EL (cell line): ENCODE measurements at regions not wholly inside any gene's neighbourhood (a gene's known extent, or its start where the extent isn't known, plus 50 kb on each side); places are given as distances from the start of the nearest gene placed in this dataset.

Experiments used
- DNase-seq: peaks from one replicate; pipeline ENCODE4 v3.0.0-alpha.2; 2016

DNA sequence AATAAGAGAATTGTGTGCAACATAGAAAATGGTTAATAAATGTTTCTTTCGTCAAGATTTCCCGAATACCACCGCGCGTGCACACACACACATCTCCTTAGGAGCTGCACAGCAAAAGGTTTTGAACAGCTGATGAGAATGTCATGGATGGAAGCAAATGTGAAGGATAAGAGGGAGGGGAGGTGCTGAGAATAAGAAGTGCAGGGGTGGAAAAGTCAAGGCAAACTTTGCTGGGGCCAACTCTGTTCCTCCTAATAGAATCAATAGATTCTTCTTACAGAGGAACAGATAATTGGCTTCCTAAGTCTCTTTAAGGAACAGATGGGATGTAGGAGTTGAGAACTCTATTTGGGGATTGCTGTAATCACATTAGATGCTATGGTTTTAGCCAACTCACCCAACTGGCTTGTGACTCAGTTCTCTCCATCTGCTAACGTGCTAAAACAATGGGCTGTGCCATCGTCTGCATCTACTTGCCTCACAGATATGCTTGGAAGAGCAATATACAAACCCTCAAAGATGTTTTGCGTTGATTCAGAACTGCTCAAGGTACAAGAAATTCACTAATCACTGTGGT is 408.2 kb upstream of the CELF2 start:
- DNase-seq = no peak

DNA sequence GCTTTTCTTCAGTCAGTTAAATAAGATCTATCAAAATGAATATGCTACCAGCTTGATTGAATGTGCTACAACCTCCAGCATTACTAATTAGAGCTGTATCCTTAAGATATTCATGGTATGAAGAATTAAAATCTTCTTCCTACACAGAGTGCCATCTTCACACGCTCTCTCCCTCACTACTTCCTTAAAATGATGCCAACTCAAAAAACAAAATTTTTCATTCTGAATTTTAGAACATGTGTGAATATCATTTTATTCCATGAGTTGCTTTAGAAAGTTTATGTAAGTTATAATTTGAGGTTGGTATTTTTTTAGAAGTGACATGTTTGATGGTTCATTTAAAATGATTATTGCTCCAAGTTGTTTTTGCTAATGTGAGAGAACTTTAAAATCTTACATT is 407.5 kb upstream of the CELF2 start:
- no peak for DNase-seq

DNA sequence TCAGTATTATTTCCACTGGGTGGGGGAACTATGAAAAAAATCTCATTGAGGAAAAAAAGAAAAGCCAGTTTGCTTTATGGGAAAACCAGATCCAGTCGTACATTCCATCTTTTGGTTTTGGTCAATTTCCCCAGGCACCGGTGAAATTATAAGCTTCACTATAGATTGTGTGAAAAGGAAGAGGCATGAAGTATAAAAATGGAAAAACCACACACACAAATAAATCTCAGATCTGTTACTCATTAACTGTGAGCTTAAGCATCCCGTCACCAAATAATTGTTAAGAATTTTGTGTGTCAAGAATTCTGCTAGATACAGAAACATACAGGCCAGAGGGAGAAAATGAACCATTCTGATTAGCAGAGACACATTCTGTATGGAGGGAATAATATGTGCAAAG is 405.5 kb upstream of the CELF2 start:
- DNase-seq = no peak

DNA sequence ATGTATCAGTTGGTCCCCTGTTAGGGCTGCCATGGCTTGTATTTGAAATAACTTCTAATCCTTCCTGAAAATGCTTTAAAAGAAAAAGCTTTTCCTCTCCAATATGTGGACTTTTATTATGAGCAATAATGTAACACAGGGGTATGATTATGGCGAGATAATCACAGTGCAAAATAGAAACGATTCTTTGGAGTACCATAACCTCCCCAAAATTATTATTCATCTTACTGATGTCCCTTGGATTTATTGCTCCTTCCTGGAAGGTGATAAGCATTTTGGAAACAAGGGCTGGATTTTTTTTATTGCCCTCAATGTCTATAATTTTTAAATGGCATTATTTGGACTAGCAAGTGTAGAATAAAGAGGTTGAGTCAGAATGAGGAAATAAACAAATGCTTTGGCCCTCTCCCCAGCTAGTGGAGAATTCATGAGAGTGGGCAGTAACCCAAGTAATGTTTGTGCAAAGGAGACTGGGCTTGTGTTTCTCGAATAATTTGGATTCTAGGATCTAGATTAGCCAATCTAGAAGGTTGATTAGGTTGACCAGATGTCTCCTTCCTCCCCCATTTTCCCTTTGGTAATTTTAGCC is 403.9 kb upstream of the CELF2 start:
- no peak for DNase-seq

DNA sequence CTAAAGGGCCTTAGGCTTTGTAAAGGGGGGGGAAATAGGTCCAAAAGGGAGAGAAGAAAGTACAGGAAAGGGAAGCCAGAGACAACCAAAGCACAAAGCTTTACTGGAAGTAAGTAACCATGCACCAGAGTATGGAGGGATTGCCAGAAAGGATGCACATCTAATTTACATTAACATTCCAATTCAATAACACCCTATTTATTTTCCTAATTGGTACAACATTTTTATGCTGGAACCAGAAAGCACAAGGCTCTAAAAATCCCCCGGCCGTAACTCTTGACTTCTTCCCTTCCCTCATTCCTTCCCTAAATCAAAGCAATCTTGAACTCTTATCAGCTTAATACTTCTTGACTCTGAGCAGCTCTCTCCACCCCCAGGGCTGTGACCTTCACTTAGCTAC is 400.0 kb upstream of the CELF2 start:
- DNase-seq = no peak

DNA sequence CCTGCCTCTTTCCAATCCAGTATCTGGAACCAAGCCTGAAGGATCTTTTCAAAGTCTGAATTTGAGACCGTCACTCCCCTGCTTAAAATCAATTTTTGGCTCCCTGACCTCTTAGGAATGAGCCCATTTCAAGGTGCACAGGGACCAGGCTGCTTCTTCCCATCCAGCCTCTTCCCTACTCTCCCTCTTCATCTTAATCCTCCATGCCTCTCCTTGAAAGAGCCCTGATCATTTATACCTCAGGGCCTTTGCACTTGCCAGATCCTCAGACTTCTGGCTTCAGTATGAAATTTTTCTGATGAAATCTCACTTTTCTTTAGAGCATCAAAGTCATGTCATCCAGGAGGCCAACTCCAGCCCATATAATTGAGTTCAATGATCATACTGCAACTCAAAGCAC is 399.5 kb upstream of the CELF2 start:
- DNase-seq = no peak

DNA sequence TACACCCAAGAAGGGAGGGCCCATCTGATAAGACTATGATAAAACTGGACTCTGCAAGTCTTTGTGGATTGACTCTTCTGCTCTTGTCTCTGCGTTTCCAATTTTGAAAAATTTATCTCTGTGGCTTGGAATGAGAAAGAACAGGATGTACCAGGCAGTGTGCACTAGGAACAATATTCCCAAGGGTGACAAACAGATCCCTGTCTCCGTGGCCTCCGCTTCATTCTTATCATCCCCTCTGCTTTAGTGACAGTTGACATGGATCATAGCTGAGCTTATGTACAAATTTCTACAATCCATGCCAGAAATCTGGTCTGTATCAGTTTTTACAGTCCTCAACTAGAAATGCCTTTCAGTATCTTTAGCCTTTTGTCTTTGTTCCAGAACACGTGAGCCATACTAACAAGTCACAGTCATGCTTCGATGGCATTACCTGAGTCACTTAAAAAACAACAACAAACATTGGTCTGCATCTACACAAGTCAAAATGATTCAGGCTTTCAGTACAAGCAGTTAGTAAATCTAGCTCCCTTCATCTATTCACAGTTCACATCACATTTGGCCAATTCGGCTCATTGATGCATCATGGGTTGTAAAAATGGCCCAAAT is 393.6 kb upstream of the CELF2 start:
- DNase-seq = no peak

DNA sequence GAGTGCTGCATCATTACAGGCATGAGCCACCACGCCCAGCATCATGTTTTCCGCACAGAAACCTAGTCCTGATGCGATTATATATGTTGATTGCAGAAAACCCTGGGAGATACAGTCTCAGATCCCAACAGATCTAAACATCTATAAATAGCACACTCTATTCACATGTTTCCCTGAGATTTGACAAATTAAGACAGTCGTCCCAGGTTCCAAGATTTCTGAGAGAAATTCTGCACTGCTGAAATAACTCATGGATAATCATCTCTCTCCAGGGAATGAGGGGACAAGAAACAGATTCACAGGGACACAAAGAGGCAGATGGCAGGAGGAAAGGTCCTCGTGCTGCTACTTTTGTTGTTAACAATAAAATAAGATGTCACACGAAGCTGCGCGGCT is 393.1 kb upstream of the CELF2 start:
- DNase-seq = no peak

DNA sequence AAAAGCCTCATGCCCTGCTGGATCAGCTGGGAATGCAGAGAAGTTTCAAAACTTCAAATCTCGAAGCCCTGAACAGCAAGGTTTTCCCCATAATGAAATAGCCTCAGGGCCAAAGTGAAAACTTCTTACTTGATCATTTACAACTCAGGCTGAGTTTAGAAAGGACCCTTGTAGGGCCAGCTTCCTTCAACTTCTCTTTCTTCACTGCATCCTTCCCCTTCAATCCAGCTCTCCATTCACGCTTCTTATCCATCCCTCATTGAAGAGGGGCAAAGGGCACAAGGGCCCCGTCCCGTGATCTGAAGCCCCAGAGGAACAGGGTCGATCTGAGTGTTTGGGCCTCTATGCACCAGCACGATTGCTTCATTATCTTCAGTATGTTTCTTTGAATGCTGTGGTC is 392.2 kb upstream of the CELF2 start:
- no peak for DNase-seq

DNA sequence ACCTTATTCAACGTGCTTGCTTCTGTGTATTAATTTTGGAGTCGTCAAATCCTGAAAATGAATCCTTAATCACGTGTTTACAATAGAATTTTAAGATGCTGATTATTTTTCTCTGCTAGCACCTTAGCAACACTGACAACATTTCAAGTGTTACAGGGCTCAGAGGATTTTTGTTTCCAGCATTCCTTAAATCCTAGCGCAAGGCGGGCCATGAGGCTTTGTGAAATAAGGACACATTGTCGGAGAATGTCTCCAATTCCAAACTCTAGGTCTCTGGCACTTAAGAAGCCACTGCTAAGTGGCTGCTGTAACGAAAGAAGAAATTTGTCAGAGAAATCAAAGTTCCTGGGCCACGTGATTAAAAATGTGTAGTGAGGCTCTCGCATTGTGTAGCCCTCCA is 390.9 kb upstream of the CELF2 start:
- DNase-seq = no peak

DNA sequence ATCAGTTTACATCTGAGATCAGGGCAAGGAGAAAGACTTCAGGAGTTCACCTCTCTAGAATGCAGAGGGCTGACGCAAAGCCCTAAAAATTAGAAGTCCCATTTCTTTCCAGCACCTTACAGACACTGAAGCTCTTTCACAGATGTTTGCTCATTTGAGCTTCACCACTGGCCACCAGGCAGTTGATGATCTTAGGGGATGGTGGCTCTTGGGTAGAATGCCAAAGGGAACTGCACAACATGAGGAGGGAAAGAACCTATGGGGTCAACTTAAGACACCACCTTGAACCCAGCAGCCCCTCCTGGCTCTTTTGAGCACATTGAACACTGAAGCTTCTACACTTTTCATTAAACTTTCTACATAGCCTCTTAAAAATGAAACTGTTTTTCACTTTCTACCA is 390.3 kb upstream of the CELF2 start:
- no peak for DNase-seq

DNA sequence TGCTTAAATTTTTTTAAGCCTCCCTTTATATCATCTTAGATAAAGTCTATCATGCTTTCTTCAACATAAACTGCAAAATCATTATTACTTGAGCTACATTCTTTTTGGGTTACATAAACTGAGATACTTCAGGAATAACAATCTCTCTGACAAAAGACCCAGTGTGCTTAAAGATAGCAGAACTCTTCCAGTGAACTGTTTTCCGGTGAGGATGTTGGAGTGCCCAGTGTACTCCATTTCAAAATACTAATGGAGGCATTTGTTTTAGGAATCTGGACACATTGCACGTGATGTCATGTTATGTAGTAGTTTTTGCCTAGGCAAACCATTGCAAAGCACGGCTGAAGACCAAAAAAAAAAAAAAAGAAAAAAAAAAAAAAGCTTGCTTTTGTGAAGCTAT is 388.2 kb upstream of the CELF2 start:
- DNase-seq = no peak

DNA sequence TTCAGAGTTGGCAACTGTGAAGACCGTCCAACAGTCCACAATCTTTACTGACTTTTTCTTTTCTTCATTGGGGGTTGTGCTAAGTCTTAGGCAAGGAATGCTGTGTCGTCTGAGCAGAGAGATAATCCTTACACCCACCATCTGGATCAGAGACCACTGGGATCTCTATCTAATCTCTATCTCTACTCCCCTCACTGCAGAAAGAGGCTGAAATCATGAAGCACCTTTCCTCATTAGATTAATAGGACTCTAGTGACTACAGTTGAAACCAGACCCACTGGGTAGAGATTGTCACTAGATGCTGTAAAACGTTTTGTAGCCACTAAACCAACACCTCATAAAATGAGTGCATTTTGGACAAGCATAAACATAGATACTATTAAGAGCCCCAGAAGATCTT is 387.4 kb upstream of the CELF2 start:
- DNase-seq = no peak

DNA sequence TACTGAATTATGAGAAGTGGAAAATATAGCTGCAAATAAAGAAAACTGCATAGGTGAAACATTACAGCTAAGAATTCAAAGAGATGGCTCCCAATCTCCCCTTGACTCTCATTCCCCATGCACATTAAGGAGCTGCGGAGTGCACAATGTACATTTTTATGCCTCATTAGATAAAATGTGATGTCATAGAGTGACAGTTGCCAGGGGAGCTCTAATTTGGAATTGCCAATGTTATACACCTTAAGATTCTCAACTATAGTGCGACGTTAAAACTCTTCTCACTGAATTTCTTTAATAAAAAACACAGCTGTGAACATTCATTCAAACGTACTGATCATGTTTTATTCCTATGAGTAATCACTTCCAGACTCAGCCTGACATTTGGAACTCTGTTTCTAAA is 386.9 kb upstream of the CELF2 start:
- DNase-seq = no peak

DNA sequence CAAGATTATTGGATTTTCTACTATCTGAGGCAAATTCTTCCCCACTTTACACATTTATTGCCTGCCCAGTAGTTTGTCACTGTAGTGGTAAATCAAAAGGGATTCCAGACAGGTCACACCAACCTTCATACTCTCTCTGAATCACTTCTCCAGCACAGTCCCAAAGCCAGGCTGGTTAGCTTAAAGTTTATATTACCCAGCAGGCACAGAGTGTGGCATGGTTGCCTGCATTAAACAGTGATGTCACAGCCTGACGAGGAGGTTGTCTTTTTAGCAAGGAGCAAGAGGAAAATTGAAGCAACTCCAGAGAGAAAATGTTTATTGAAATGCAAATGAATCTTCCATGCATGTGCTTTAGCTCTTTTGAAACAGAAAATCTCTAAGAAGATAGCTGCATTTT is 375.5 kb upstream of the CELF2 start:
- no peak for DNase-seq

DNA sequence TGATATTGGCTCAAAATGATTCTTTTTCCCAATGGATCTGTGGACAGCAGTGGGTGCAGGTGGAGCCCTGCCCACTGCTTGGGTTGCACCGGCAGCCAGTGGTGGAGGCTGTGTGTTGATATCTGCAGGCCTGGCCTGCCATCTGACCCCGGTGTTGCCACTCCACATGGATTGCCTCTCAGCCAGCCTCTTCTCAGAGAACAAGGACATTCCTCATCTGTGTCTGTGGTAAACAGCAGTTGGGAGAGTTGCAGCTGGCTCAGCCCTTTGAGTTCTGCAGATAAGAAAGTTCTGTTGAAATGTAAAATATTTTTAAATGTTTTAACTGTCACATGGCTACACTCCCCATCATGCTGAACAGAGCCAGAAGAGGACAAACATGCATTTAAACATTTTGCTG is 374.9 kb upstream of the CELF2 start:
- DNase-seq = no peak

DNA sequence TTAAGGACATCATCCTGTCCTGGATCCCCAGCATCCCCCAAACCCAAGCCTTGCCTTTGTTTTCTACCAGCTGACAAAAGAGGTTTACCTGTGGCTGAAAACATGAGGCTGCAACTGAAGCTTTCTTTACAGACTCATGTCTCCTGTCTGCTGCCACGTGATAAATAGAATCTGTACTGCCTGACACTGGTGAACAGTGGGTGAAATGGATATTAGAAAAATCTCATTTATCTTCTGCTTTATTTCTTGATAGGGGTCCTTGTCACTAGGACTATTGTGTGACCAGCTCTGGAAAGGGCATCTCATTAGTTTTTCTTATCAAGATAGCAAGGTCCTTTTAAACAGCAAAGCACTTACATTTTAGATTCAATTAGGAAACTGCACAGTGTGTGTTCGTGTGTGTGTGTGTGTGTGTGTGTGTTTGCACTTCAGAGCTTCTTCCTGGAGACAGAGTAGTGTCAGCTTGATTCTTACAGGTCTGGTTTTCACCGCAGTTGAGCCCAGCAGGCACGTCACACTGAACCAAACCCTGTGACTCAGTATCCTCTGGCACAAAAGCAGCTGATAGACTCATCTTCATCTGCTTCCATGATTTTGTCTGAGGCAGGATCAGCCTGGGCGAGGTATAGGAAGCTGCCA is 373.5 kb upstream of the CELF2 start:
- peak; percentile 40 for DNase-seq

DNA sequence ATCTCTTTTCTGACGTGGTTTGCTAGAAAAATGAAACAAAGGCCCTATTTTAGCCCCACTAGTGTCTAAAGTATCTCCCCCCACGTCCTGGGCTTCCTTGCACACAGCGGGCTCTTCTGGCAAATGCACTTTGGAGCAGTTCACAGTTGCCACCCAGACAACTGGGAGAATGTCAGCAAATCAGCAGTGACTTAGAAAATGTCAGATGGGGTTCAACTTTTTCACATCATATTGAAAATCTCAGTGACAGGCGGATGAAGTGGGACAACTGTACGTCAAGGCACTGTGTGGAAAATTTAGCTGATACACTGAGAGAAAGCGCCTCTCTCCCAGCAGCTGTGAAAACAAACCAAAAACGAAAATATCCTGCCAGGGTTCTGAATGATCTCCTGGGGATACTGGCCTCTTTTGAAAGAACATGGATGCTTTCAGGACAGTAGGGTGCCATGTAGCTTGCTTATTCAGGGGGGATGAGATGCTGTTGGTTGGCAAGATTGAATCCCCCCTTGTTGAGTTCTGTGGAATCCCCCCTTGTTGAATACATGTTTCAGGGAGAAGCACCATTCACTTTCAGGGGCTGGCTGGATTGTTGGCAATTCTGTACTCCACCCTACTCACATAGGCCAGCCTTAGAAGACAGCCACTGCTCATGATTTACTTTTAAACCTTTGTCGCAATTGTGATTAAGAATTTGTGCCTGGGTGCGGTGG is 372.8 kb upstream of the CELF2 start:
- DNase-seq = no peak

DNA sequence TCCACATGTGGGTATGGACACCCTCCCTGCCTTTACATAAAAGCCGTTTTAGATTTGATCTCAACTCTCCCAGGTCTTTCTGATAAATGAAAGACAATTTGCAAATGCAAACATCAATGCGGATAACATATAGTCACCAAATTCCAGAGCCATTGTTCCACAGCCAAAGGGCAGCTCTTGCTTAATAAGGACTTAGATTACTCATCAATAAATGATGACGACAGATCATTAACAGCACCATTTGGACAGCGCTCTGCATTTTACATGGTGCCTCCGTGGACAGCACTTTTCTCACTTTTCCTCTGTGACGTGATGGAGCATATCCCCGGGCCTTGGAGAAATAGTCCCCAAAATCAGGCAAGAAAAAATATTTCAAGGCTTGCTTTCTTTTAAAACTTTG is 370.3 kb upstream of the CELF2 start:
- peak; percentile 9 for DNase-seq

DNA sequence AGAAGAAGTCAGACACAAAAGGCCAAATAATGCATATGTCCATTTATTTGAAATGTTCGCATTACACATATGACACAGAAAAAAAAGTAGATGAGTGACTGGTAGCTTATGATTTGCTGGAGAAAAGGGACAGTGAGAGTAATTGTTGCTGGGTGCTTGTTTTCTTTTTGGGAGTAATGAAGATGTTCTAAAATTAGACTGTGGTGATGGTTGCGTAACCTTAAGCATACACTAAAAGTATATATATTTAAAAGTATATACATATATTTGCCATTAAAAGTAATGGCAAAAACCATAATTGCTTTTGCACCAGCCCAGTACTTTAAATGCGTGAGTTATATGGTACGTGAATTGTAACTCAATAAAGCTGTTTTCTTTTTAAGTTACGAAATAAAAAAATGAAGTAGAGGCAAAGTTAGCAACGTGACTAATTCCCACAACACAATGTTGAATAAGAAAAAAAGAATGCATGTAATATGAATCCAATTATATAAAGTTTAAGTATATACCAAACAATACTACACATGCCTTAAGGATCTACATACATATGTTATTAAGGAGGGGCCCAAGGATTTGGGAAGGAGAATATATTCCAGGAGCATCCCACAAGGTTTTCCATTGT is 360.4 kb upstream of the CELF2 start:
- no peak for DNase-seq

DNA sequence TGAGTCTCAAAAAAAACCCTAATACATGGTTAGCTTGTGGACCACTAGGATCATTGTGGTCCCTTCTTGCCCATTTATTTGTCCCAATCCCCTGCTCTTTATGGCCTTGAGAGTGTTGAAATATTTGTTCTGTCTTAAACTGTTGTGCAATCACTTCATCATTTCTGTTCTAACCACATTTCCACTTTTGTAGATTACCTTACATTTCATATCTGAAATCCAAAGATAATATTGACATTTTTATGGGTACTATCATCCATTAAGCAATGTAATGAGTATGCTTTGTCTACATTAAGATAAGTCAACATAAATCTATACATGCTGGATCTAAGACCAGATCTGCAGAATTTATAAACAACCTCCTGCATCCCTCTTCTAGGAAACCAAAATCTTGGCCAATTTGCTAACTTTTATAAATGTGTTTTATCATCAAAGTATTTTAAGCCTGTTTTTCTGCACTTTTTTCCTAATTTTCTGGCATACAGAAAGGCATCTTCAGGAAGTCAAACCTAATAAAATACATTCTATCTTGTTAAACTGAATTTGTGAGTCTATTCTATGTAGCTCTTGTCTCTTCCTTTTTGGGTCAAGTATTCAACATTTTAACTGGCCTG is 359.4 kb upstream of the CELF2 start:
- DNase-seq = no peak

DNA sequence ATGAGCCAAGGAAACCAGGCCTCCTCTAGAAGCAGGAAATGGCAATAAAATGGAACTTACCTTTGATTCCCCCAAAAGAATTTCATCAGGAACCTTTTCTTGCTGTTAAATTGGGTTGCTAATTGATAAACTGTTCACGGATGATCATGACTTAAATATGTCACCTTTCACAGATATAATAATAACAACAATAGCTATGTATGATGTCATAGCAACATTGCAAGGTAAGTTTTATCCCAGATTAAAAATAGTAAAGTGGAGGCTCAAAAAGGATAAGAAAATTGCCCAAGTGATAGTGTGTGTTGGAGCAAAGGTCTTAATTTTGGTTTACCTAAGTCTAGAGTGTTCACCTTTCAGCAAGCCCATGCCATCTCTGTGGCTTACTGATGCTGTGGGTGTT is 357.6 kb upstream of the CELF2 start:
- no peak for DNase-seq

DNA sequence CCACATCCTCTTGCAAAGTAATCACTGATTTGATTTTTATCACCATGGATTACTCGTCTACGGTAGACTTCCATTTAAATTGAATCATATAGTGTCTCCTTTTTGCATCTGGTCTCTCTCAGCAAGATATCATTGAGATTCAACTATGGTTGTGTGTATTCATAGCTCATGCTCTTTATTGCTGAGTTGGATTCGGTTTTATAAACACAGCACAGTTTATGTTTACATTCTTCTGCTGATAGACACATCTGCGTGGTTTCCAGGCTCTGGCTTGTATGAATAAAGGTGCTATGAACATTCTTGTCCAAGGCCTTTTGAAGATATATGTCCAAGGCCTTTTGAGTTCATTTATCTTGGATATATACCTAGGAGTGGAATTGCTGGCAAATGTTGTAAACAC is 356.5 kb upstream of the CELF2 start:
- no peak for DNase-seq
